ENCODE measurements at regions not wholly inside any gene's neighbourhood (a gene's known extent, or its start where the extent isn't known, plus 50 kb on each side); places are given as distances from the start of the nearest gene placed in this dataset.
"Not testable (repeated sequence)": the region's sequence is repeated elsewhere in the genome, so short reads cannot be mapped to it uniquely, and the experiment has no call there.

GRCh38 chr18:59848002-59848401 lies 51.8 kb upstream of the PMAIP1 start:
- no peak for DNase-seq

DNA sequence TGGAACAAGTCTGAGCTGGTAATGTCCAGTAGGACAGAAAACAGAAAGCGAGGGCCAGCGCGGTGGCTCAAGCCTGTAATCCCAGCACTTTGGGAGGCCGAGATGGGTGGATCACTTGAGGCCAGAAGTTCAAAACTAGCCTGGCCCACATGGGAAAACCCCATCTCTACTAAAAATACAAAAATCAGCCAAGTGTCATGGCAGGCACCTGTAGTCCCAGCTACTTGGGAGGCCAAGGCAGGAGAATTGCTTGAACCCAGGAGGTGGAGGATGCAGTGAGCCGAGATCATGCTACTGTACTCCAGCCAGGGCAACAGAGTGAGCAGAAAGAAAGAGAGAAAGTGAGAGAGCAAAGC lies 52.3 kb upstream of the PMAIP1 start:
- not testable (repeated sequence) for DNase-seq

DNA sequence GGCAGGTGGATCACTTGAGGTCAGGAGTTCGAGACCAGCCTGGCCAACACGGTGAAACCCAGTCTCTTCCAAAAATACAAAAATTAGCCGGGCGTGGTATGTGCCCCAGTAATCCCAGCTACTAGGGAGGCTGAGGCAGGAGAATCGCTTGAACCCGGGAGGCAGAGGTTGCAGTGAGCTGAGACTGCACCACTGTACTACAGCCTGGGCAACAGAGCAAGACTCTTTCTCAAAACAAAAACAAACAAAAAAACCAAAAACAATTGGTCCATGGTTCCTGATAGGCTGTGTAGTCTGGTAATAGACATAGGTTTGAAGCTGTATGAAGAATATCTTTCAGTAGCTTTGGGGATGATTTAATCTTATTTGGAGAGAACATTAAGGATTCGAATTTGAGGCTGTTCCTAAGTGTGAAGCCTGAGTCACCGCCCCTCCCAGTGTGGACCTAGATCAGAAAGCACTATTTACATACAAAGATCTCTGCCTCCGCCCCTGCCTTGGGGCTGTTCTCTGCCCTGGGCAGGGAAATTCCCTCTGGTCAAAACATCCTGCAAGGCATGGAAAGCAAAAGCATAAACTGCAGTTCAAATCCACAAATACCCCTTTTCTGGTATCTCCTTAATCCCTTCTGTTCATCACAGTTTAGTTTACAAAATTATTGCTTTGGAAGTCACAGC lies 52.8 kb upstream of the PMAIP1 start:
- DNase-seq, result no peak

DNA sequence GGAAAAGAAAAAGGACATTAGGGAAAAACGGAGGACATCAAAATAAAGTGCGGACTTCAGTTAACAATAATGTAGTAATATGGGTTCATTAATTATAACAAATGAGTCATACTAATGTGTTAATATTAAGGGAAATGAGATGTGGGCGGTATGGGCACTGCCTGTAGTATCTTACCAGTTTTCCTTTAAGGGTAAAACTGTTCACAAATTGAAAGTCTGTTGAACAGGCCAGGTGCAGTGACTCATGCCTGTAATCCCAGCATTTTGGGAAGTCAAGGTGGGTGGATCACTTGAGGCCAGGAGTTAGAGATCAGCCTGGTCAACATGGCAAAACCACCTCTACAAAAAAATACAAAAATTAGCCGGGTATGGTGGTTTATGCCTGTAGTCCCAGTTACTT lies 56.8 kb upstream of the PMAIP1 start:
- DNase-seq, result no peak

GRCh38 chr18:59839931-59840685 lies 59.7 kb upstream of the PMAIP1 start:
- no peak for DNase-seq

DNA sequence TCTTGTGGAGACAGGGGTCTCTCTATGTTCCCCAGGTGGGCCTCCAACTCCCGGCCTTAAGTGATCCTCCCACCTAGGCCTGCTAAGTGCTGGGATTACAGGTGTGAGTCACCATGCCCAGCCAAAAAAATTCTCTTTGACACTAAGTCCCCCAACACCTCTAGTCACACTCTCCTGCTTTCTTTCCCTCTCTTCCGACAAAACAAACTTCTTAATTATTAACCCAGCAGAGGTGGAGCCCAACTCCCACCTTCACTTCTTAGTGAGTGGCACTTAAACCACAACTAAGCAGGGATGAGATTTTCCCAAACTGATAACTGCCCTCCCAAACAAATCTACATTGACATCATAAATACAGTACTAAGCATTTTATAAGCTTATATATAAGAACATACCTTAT lies 60.5 kb upstream of the PMAIP1 start:
- DNase-seq, result no peak

DNA sequence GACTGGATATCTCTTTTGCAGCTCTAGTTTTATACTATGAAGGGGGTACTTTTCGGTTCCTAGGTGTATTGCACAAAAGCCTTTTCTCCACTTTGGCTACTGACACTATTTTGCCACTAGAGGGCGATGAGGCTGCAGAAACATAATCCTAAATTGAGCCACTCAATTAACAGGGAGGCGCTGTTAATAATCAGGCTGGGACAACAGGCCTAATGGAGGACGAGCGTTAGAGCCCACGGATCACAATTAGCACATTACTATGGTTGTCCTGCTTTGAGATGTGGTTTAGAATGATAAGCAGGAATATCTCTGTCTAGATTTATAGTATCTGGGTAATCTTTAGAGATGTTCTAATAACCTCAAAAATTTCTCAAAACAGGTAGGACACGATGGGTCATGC lies 62.2 kb upstream of the PMAIP1 start:
- DNase-seq, result peak; percentile 8 to 47

- no peak for DNase-seq
Measured at GRCh38 chr18:59835605-59836379, 64.0 kb upstream of the PMAIP1 start.

- no peak for DNase-seq
Measured at GRCh38 chr18:59834267-59834666, 65.5 kb upstream of the PMAIP1 start.

DNA sequence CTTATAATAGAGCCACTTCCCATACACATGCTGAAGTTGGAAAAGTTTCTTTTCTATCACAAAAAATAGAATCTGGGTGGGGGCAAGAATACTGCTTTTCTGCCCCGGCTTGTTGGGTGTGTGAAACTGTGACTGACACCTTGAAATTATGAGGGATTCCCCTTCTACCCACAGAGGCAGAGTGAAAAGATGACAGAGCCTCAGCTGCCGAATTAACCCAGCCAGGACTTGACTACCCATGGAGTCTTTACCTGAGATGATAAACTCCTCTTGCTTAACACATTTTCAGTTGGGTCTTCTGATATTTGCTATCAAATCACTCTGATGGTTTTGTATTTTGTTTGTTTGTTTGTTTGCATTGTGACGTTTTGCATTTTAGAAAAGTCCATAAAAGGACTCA lies 66.0 kb upstream of the PMAIP1 start:
- no peak for DNase-seq

DNA sequence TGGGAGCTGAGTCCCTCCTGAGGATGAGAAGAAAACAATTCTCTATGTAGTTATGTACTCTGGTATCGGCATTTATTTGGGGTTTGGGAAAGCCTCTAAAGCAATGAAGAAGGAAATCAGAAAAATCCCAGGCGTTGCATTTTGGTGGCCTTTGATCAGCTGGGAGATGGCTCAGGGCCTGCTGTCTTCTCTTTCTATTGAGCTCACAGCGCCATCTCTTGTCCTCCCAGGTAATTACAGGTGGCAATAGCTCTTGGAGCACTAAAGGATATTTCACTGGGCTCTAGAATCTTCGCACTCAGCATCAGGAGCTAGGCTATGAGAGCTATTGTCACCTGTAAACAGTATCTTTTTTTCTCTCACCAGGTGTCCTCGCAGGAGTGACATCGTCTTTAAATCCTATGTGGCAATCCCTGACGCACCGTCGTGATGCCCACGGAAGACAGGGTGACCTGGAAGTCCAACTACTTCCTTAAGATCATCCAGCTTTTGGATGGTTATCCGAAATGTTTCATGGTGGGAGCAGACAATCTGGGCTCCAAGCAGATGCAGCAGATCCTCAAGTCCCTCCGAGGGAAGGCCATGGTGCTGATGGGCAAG lies 76.1 kb upstream of the PMAIP1 start:
- DNase-seq, result peak in 1 of 2 experiments; percentile 40

DNA sequence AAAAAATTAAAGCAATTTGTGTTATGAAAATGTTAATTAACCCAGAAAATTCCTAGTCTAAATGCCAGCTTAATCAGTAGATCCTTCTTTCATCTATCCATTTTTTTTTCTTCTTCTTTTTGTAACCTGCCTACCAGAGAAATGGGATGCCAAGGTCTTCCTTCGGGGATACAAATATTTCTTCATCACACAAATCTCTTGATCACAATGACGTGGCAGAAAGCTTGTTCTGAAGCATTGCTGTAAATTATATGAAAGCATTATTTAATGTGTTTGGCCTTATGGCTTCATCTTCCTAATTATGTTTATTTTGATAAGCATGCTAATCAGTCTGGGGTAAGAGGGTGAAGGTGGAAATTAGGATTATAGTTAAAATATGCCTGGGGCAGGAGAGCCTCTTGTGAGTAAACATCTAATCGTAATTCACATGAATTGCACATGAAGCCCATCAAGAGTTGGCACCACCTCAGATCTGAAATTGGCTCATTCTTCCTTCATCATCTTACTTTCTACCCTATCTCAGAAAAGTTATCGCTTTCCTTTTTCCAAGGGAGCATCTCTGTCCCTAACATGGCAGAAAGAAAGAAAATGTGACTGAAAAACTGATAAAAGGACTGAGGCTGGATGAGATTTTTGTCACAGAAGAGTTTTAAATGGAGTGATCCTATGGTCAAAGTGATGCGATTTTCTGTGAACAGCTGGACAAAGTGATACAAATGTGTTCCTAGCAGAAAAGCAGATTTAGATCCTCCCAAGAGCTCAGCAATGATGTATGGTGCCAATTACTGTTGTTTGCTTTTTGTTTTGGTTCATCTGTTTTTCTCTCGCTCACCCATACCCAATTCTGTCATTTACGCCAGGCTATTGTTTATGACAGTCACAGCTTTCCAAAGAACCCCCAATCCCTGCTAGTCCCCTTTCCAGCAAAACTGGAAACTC lies 76.9 kb upstream of the PMAIP1 start:
- DNase-seq, result no peak

DNA sequence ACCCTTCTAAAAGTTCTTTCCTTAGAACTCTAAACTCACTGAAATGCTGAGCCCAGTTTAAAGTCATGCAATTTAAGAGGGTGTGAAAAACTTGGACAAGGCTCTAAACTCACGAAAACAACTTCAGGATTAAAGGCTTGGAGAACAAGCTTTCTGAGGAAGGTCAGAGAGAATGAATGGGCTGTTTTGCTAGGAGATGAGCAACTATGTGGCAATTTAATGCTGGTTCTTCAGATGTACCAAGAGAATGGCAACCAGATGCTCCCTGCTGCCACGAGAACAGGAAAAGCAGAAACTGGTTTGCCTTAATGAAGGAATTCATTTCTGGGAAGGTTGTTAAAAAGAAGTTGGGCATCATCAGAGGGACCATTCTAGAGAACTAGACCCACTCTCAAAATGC lies 77.8 kb upstream of the PMAIP1 start:
- no peak for DNase-seq

- DNase-seq, result no peak
Measured at GRCh38 chr18:59820663-59821062, 79.1 kb upstream of the PMAIP1 start.

GRCh38 chr18:59818769-59819168 lies 81.0 kb upstream of the PMAIP1 start:
- no peak for DNase-seq

DNA sequence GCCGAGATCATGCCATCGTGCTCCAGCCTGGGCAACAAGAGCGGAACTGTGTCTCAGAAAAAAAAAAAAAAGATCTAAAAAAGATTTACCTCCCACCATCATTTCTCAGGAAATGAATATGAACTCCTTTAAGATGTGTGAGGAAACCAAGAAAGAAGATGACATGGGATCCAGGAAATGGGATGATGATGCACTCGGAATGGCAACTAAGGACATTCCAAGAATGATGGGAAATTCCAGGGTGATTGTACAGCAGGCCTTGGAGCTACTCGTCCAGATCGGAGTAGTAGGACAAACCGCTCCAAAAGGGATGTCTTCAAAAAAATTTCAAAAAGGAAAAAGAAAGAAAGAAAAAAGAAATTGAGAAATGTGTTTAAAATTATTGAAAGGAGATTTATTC lies 84.9 kb upstream of the PMAIP1 start:
- peak in 1 of 2 experiments; percentile 37 for DNase-seq

- DNase-seq, result no peak
Measured at GRCh38 chr18:59813942-59814341, 85.9 kb upstream of the PMAIP1 start.

DNA sequence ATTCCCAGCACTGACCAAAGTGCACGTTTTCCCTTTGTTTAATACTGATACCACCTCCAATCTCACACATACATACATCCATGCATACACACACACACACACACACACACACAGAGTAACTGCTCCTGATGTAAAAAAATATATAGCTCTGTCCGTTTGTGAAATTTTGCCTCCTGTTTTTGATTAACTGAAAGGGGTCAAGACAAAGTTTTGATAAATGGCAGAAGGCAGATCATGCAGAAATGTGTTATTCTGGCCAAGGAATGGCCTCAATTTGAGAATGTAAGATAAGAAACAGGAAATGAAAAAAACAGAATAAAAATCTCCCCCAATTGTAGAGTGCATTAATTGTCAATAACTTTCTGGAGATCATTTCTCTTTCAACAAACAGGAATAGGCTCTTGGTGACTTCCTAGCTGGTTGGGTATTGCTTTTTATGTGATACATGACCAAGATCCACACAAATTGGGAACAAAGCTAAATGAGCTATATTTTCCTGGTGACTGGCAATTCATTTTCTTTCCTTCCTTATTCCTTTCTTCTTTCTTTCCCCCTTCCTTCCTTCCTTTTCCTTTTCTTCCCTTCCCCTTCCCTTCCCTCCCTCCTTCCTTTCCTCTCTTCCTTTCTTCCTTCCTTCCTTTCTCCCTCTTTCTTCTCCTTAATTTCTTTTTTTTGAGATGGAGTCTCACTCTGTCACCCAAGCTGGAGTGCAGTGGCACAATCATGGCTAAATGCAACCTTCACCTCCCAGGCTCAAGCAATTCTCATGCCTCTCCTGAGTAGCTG lies 88.9 kb upstream of the PMAIP1 start:
- DNase-seq, result no peak

- no peak for DNase-seq
Measured at GRCh38 chr18:59810183-59810582, 89.6 kb upstream of the PMAIP1 start.

- no peak for DNase-seq
Measured at GRCh38 chr18:59802031-59802430, 97.8 kb upstream of the PMAIP1 start.

DNA sequence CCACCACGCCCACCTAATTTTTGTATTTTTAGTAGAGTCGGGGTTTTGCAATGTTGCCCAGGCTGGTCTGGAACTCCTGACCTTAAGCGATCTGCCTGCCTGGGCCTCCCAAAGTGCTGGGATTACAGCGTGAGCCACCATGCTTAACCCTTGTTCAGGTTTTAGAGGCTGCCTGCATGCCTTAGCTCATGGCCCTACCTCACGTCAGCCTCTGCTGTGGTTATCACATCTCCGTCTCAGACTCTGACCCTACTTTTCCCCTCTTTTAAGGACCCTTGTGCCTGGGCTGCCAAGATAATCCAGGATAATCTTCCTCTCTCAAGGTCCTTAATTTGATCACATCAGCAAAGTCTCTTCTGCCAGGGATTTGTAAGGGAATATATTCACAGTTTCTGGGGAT lies 98.2 kb upstream of the PMAIP1 start:
- no peak for DNase-seq

- DNase-seq, result no peak
Measured at GRCh38 chr18:59800897-59801296, 98.9 kb upstream of the PMAIP1 start.
